ENCODE measurements at regions not wholly inside any gene's neighbourhood (a gene's known extent, or its start where the extent isn't known, plus 50 kb on each side); places are given as distances from the start of the nearest gene placed in this dataset.

GRCh38 chr5:143599474-143599873, 196.0 kb upstream of the NR3C1 start:
- no peak for TF ChIP-seq CTCF (IDR thresholded peaks at IDR 0.05)
- intact Hi-C loops (cut with DNase I) = no loop called here
- Histone ChIP-seq H3K27ac (no peak overlapping the region), H3K4me1 (no peaks in the 10 kb centered on the region), H3K36me3 (no peaks in the 10 kb centered on the region), H3K27me3 (no peaks in the 10 kb centered on the region), H3K9ac (ENCODE audit: low read depth in 2 of 2, low read length in 2 of 2) (no peak overlapping the region), H3K9me3 (no peaks in the 10 kb centered on the region), H3K4me3 (no peak overlapping the region)
- no peak for DNase-seq

- no peak overlapping the region for H3K27ac ChIP-seq
- no peaks in the 10 kb centered on the region for H3K4me1 ChIP-seq
- DNase-seq = no peak
- TF ChIP-seq CTCF (IDR thresholded peaks at IDR 0.05) = no peak
- no peak overlapping the region for H3K9ac ChIP-seq (ENCODE audit: low read depth in 2 of 2, low read length in 2 of 2)
- H3K36me3 ChIP-seq = no peaks in the 10 kb centered on the region
- no peak overlapping the region for H3K4me3 ChIP-seq
- H3K27me3 ChIP-seq = no peaks in the 10 kb centered on the region
- H3K9me3 ChIP-seq = no peaks in the 10 kb centered on the region
- intact Hi-C loops (cut with DNase I) = no loop called here
Observed at GRCh38 chr5:143596824-143597223, 193.3 kb upstream of the NR3C1 start.

- TF ChIP-seq CTCF (IDR thresholded peaks at IDR 0.05) = no peak
- intact Hi-C loops (cut with DNase I) = no loop called here
- no peak overlapping the region for H3K4me3 ChIP-seq
- H3K4me1 ChIP-seq = no peaks in the 10 kb centered on the region
- no peaks in the 10 kb centered on the region for H3K27me3 ChIP-seq
- no peaks in the 10 kb centered on the region for H3K9me3 ChIP-seq
- no peak overlapping the region for H3K27ac ChIP-seq
- no peaks in the 10 kb centered on the region for H3K36me3 ChIP-seq
- H3K9ac ChIP-seq (ENCODE audit: low read depth in 2 of 2, low read length in 2 of 2) = no peak overlapping the region
- no peak for DNase-seq
Observed at GRCh38 chr5:143594902-143595818, 191.7 kb upstream of the NR3C1 start.

GRCh38 chr5:143593723-143594122, 190.2 kb upstream of the NR3C1 start:
- Histone ChIP-seq H3K4me1 (no peaks in the 10 kb centered on the region), H3K9me3 (no peaks in the 10 kb centered on the region), H3K36me3 (no peaks in the 10 kb centered on the region), H3K4me3 (no peak overlapping the region), H3K27me3 (no peaks in the 10 kb centered on the region), H3K27ac (no peak overlapping the region), H3K9ac (ENCODE audit: low read depth in 2 of 2, low read length in 2 of 2) (no peak overlapping the region)
- intact Hi-C loops (cut with DNase I) = no loop called here
- DNase-seq = no peak
- no peak for TF ChIP-seq CTCF (IDR thresholded peaks at IDR 0.05)

- no peak overlapping the region for H3K27ac ChIP-seq
- no peak overlapping the region for H3K9ac ChIP-seq (ENCODE audit: low read depth in 2 of 2, low read length in 2 of 2)
- no peaks in the 10 kb centered on the region for H3K36me3 ChIP-seq
- no peak overlapping the region for H3K4me3 ChIP-seq
- H3K4me1 ChIP-seq = no peaks in the 10 kb centered on the region
- no peaks in the 10 kb centered on the region for H3K27me3 ChIP-seq
- H3K9me3 ChIP-seq = no peaks in the 10 kb centered on the region
- intact Hi-C loops (cut with DNase I) = no loop called here
- DNase-seq = no peak
- TF ChIP-seq CTCF (IDR thresholded peaks at IDR 0.05) = no peak
Observed at GRCh38 chr5:143592648-143593047, 189.2 kb upstream of the NR3C1 start.

Measured in colonic mucosa (tissue), 4 donors.